Upper lobe of left lung (tissue), 6 donors: ENCODE measurements at regions not wholly inside any gene's neighbourhood (a gene's known extent, or its start where the extent isn't known, plus 50 kb on each side); places are given as distances from the start of the nearest gene placed in this dataset.
A peak's percentile ranks its signal among the peaks of the same experiment; 100 is the strongest.

ENCODE experiments used
- ATAC-seq, 2 donors: fragments of 200-7000 bp; cut with Tn5 transposase; one replicate each; pipeline ENCODE4 v1.9.1; 2022; ENCODE audit warnings: mild to moderate bottlenecking in 2 of 2, moderate library complexity in 2 of 2; ENCODE audit not compliant: low FRiP score in 2 of 2
- DNase-seq, 2 donors: peaks; one replicate each; pipeline ENCODE4 v3.0.0-alpha.2; 2019 to 2020
- H3K27ac ChIP-seq, 4 donors: fragments of 200-600 bp; sonication (generic); one replicate each; pipeline ENCODE4 v1.5.1; 2016 to 2019
- H3K27me3 ChIP-seq, 4 donors: fragments of 200-600 bp; sonication (generic); one replicate each; pipeline ENCODE4 v1.5.1; 2017 to 2019
- H3K36me3 ChIP-seq, 4 donors: fragments of 200-600 bp; sonication (generic); one replicate each; pipeline ENCODE4 v1.5.1; 2016 to 2019
- H3K4me1 ChIP-seq, 4 donors: fragments of 200-600 bp; sonication (generic); one replicate each; pipeline ENCODE4 v1.5.1; 2018 to 2019
- H3K4me3 ChIP-seq, 4 donors: fragments of 200-600 bp; sonication (generic); one replicate each; pipeline ENCODE4 v1.5.1; 2017 to 2019; ENCODE audit warnings: mild to moderate bottlenecking in 2 of 4, moderate library complexity in 1 of 4
- H3K9me3 ChIP-seq, 4 donors: fragments of 200-600 bp; sonication (generic); one replicate each; pipeline ENCODE4 v1.5.1; 2018 to 2019
- EP300 ChIP-seq, 4 donors: sonication (generic); formaldehyde crosslinking; IDR thresholded peaks; one replicate each; pipeline ENCODE4 v1.5.1; 2017; ENCODE audit warnings: antibody characterized with exemption in 4 of 4, control low read depth in 2 of 4
- POLR2A ChIP-seq, 4 donors: fragments of 450-650 bp; IDR thresholded peaks; one replicate each; pipeline ENCODE4 v1.5.1; 2016 to 2017; ENCODE audit warnings: antibody characterized with exemption in 4 of 4, mild to moderate bottlenecking in 2 of 4
- POLR2AphosphoS5 ChIP-seq, 2 donors: sonication (generic); formaldehyde crosslinking; IDR thresholded peaks; one replicate each; pipeline ENCODE4 v1.5.1; 2017; ENCODE audit warnings: antibody characterized with exemption in 2 of 2
- WGBS, 2 donors: methylation state at CpG; one replicate each; pipeline ENCODE4 v1.1.5; 2017 to 2018; 5-methylcytosine and 5-hydroxymethylcytosine counted together
- TF ChIP-seq, protein P1 (sequence below), 6 experiments: fragments of 450-650 bp in 4 of 6; fragments of 200-600 bp in 2 of 6; sonication (generic) in 2 of 6; IDR thresholded peaks; one replicate each; pipeline ENCODE4 v1.5.1; 2016 to 2019; ENCODE audit warnings: antibody characterized with exemption in 6 of 6
- donor health status: DM: no; HTN: no; CAD: no; lungs with moderate emphysema.
- donor health status: DM: no; HTN: yes; CAD: no; lungs with severe emphysema.

- H3K27me3 ChIP-seq = no peaks in the 10 kb centered on the region
- no peak overlapping the region for H3K27ac ChIP-seq
- no peaks in the 10 kb centered on the region for H3K4me1 ChIP-seq
- WGBS, 2 donors = 0 to 6% methylated on average over 1 of the region's 1 CpG
- peak in 1 of 2 donors; percentile 30 for DNase-seq
- ATAC-seq = peak; percentile 77 to 95
- no peak overlapping the region for H3K4me3 ChIP-seq
- TF ChIP-seq, protein P1, sequence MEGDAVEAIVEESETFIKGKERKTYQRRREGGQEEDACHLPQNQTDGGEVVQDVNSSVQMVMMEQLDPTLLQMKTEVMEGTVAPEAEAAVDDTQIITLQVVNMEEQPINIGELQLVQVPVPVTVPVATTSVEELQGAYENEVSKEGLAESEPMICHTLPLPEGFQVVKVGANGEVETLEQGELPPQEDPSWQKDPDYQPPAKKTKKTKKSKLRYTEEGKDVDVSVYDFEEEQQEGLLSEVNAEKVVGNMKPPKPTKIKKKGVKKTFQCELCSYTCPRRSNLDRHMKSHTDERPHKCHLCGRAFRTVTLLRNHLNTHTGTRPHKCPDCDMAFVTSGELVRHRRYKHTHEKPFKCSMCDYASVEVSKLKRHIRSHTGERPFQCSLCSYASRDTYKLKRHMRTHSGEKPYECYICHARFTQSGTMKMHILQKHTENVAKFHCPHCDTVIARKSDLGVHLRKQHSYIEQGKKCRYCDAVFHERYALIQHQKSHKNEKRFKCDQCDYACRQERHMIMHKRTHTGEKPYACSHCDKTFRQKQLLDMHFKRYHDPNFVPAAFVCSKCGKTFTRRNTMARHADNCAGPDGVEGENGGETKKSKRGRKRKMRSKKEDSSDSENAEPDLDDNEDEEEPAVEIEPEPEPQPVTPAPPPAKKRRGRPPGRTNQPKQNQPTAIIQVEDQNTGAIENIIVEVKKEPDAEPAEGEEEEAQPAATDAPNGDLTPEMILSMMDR (IDR thresholded peaks at IDR 0.05) = peak; percentile 65 to 88 (median 80)
- TF ChIP-seq POLR2A (IDR thresholded peaks at IDR 0.05) = no peak
- H3K9me3 ChIP-seq = peaks cover 0 to 7% (median 0%) of the 10 kb centered on the region in 4 donors
- no peaks in the 10 kb centered on the region for H3K36me3 ChIP-seq
Observed at GRCh38 chr7:55641273-55641691, 69.0 kb upstream of the VOPP1 start.

GRCh38 chr7:55639640-55640039, 67.3 kb upstream of the VOPP1 start:
- H3K27ac ChIP-seq = no peak overlapping the region

GRCh38 chr7:55629051-55629677, 56.9 kb upstream of the VOPP1 start:
- DNase-seq = no peak

More at GRCh38 chr7:55639640-55640039, 67.3 kb upstream of the VOPP1 start:
- no peak overlapping the region for H3K4me3 ChIP-seq
- 82 to 85% methylated on average over 1 of the region's 1 CpG for WGBS, 2 donors
- no peaks in the 10 kb centered on the region for H3K36me3 ChIP-seq
- TF ChIP-seq, protein P1 (IDR thresholded peaks at IDR 0.05) = no peak
- no peak for TF ChIP-seq POLR2AphosphoS5 (IDR thresholded peaks at IDR 0.05)
- TF ChIP-seq EP300 (IDR thresholded peaks at IDR 0.05) = no peak
- TF ChIP-seq POLR2A (IDR thresholded peaks at IDR 0.05) = no peak
- no peaks in the 10 kb centered on the region for H3K27me3 ChIP-seq
- no peaks in the 10 kb centered on the region for H3K4me1 ChIP-seq
- peaks cover 0 to 7% (median 0%) of the 10 kb centered on the region in 4 donors for H3K9me3 ChIP-seq
- DNase-seq (no peak), ATAC-seq (no peak)

GRCh38 chr7:55624813-55625212, 52.5 kb upstream of the VOPP1 start:
- no peaks in the 10 kb centered on the region for H3K27me3 ChIP-seq
- DNase-seq (no peak), ATAC-seq (no peak)
- H3K9me3 ChIP-seq = peaks cover 0 to 14% (median 1%) of the 10 kb centered on the region in 4 donors
- no peaks in the 10 kb centered on the region for H3K36me3 ChIP-seq
- no peak overlapping the region for H3K27ac ChIP-seq
- 75 to 80% methylated on average over 3 of the region's 3 CpGs for WGBS, 2 donors
- no peak overlapping the region for H3K4me3 ChIP-seq
- TF ChIP-seq EP300 (IDR thresholded peaks at IDR 0.05) (no peak), POLR2A (IDR thresholded peaks at IDR 0.05) (no peak), POLR2AphosphoS5 (IDR thresholded peaks at IDR 0.05) (no peak)
- TF ChIP-seq, protein P1 (IDR thresholded peaks at IDR 0.05) = no peak
- H3K4me1 ChIP-seq = no peaks in the 10 kb centered on the region

More at GRCh38 chr7:55629051-55629677, 56.9 kb upstream of the VOPP1 start:
- H3K27me3 ChIP-seq = no peaks in the 10 kb centered on the region
- WGBS, 2 donors = 43 to 79% methylated on average over 2 of the region's 2 CpGs
- no peak for ATAC-seq
- peaks cover 0 to 14% (median 1%) of the 10 kb centered on the region in 4 donors for H3K9me3 ChIP-seq
- no peaks in the 10 kb centered on the region for H3K4me1 ChIP-seq
- H3K27ac ChIP-seq = no peak overlapping the region
- TF ChIP-seq, protein P1 (IDR thresholded peaks at IDR 0.05) = no peak
- no peak for TF ChIP-seq POLR2AphosphoS5 (IDR thresholded peaks at IDR 0.05)
- no peak for TF ChIP-seq POLR2A (IDR thresholded peaks at IDR 0.05)
- no peak for TF ChIP-seq EP300 (IDR thresholded peaks at IDR 0.05)
- no peak overlapping the region for H3K4me3 ChIP-seq
- H3K36me3 ChIP-seq = no peaks in the 10 kb centered on the region

- no peak overlapping the region for H3K27ac ChIP-seq
- WGBS, 2 donors = 87 to 92% methylated on average over 8 of the region's 8 CpGs
- TF ChIP-seq EP300 (IDR thresholded peaks at IDR 0.05) = no peak
- no peak for TF ChIP-seq POLR2A (IDR thresholded peaks at IDR 0.05)
- TF ChIP-seq, protein P1 (IDR thresholded peaks at IDR 0.05) = no peak
- TF ChIP-seq POLR2AphosphoS5 (IDR thresholded peaks at IDR 0.05) = no peak
- DNase-seq = no peak
- H3K4me3 ChIP-seq = no peak overlapping the region
- peaks cover 0 to 18% (median 6%) of the 10 kb centered on the region in 4 donors for H3K9me3 ChIP-seq
- H3K4me1 ChIP-seq = no peaks in the 10 kb centered on the region
- no peaks in the 10 kb centered on the region for H3K36me3 ChIP-seq
- no peak for ATAC-seq
- H3K27me3 ChIP-seq = no peaks in the 10 kb centered on the region
Observed at GRCh38 chr7:55623617-55624016, 51.3 kb upstream of the VOPP1 start.
